ENCODE measurements at regions not wholly inside any gene's neighbourhood (a gene's known extent, or its start where the extent isn't known, plus 50 kb on each side); places are given as distances from the start of the nearest gene placed in this dataset.
A peak's percentile ranks its signal among the peaks of the same experiment; 100 is the strongest.
"Not testable (repeated sequence)": the region's sequence is repeated elsewhere in the genome, so short reads cannot be mapped to it uniquely, and the experiment has no call there.

- Mint-ChIP-seq H3K36me3 (no peaks in the 10 kb centered on the region), H3K4me3 (no peak overlapping the region), H3K4me1 (no peaks in the 10 kb centered on the region), H3K27me3 (peaks cover 0 to 3% (median 2%) of the 10 kb centered on the region in 5 donors), H3K27ac (no peak overlapping the region), H3K9me3 (peaks cover 0 to 1% (median 0%) of the 10 kb centered on the region in 9 donors)
- ATAC-seq (no peak), DNase-seq (no peak)
- POLR2A ChIA-PET = no interaction called here
Observed at GRCh38 chr13:31605076-31605860, 134.1 kb upstream of the RXFP2 start.

- H3K4me1 Mint-ChIP-seq, H3K9me3 Mint-ChIP-seq, DNase-seq, H3K27ac Mint-ChIP-seq, ATAC-seq, H3K36me3 Mint-ChIP-seq, H3K4me3 Mint-ChIP-seq, POLR2A ChIA-PET, H3K27me3 Mint-ChIP-seq: not testable (repeated sequence)
Observed at GRCh38 chr13:31607531-31607930, 131.8 kb upstream of the RXFP2 start.

- H3K9me3 Mint-ChIP-seq, H3K4me1 Mint-ChIP-seq, POLR2A ChIA-PET, H3K27me3 Mint-ChIP-seq, DNase-seq, ATAC-seq, H3K27ac Mint-ChIP-seq, H3K4me3 Mint-ChIP-seq, H3K36me3 Mint-ChIP-seq: not testable (repeated sequence)
Observed at GRCh38 chr13:31608780-31609179, 130.5 kb upstream of the RXFP2 start.

- Mint-ChIP-seq H3K27me3 (no peaks in the 10 kb centered on the region), H3K36me3 (no peaks in the 10 kb centered on the region), H3K4me1 (peaks cover 0 to 2% (median 0%) of the 10 kb centered on the region in 4 donors), H3K4me3 (no peak overlapping the region), H3K27ac (no peak overlapping the region), H3K9me3 (peaks cover 0 to 14% (median 3%) of the 10 kb centered on the region in 9 donors)
- ATAC-seq = no peak
- POLR2A ChIA-PET = no interaction called here
- no peak for DNase-seq
Observed at GRCh38 chr13:31610270-31610998, 128.9 kb upstream of the RXFP2 start.

GRCh38 chr13:31611214-31611613, 128.1 kb upstream of the RXFP2 start:
- no peaks in the 10 kb centered on the region for H3K36me3 Mint-ChIP-seq
- ATAC-seq (no peak), DNase-seq (no peak)
- peaks cover 0 to 14% (median 3%) of the 10 kb centered on the region in 9 donors for H3K9me3 Mint-ChIP-seq
- H3K27ac Mint-ChIP-seq = no peak overlapping the region
- no peak overlapping the region for H3K4me3 Mint-ChIP-seq
- H3K27me3 Mint-ChIP-seq = no peaks in the 10 kb centered on the region
- POLR2A ChIA-PET = no interaction called here
- H3K4me1 Mint-ChIP-seq = peaks cover 0 to 2% (median 0%) of the 10 kb centered on the region in 4 donors

- DNase-seq (no peak), ATAC-seq (no peak)
- Mint-ChIP-seq H3K27ac (peak overlapping the region in 1 of 10 donors; percentile 14), H3K27me3 (no peaks in the 10 kb centered on the region), H3K9me3 (peaks cover 0 to 14% (median 3%) of the 10 kb centered on the region in 9 donors), H3K4me3 (no peak overlapping the region), H3K4me1 (peaks cover 0 to 2% (median 0%) of the 10 kb centered on the region in 4 donors), H3K36me3 (no peaks in the 10 kb centered on the region)
- POLR2A ChIA-PET = no interaction called here
Observed at GRCh38 chr13:31614073-31614472, 125.3 kb upstream of the RXFP2 start.

GRCh38 chr13:31614704-31615103, 124.6 kb upstream of the RXFP2 start:
- Mint-ChIP-seq H3K4me1 (peaks cover 0 to 2% (median 0%) of the 10 kb centered on the region in 4 donors), H3K27me3 (no peaks in the 10 kb centered on the region), H3K4me3 (no peak overlapping the region), H3K9me3 (peaks cover 0 to 14% (median 3%) of the 10 kb centered on the region in 9 donors), H3K27ac (no peak overlapping the region), H3K36me3 (no peaks in the 10 kb centered on the region)
- ATAC-seq (no peak), DNase-seq (no peak)
- POLR2A ChIA-PET = no interaction called here

GRCh38 chr13:31625115-31625514, 114.2 kb upstream of the RXFP2 start:
- peaks cover 0 to 14% (median 1%) of the 10 kb centered on the region in 9 donors for H3K9me3 Mint-ChIP-seq
- DNase-seq = no peak
- H3K4me3 Mint-ChIP-seq = no peak overlapping the region
- H3K4me1 Mint-ChIP-seq = no peaks in the 10 kb centered on the region
- peaks cover 7 to 14% (median 10%) of the 10 kb centered on the region in 5 donors for H3K27me3 Mint-ChIP-seq
- ATAC-seq = no peak
- POLR2A ChIA-PET = no interaction called here
- no peak overlapping the region for H3K27ac Mint-ChIP-seq
- peaks cover 0 to 6% (median 0%) of the 10 kb centered on the region in 3 donors for H3K36me3 Mint-ChIP-seq

GRCh38 chr13:31627097-31627845, 112.1 kb upstream of the RXFP2 start:
- no peak for DNase-seq
- H3K36me3 Mint-ChIP-seq = peaks cover 0 to 10% (median 0%) of the 10 kb centered on the region in 3 donors
- POLR2A ChIA-PET = no interaction called here
- peaks cover 2 to 24% (median 4%) of the 10 kb centered on the region in 9 donors for H3K9me3 Mint-ChIP-seq
- no peak overlapping the region for H3K4me3 Mint-ChIP-seq
- peaks cover 7 to 14% (median 10%) of the 10 kb centered on the region in 5 donors for H3K27me3 Mint-ChIP-seq
- no peak overlapping the region for H3K27ac Mint-ChIP-seq
- H3K4me1 Mint-ChIP-seq = no peaks in the 10 kb centered on the region
- no peak for ATAC-seq

GRCh38 chr13:31629085-31629780, 110.1 kb upstream of the RXFP2 start:
- ATAC-seq (no peak), DNase-seq (no peak)
- no peak overlapping the region for H3K27ac Mint-ChIP-seq
- peaks cover under 1 to 8% (median 6%) of the 10 kb centered on the region in 5 donors for H3K27me3 Mint-ChIP-seq
- H3K4me1 Mint-ChIP-seq = no peaks in the 10 kb centered on the region
- peaks cover 0 to 3% (median 0%) of the 10 kb centered on the region in 3 donors for H3K36me3 Mint-ChIP-seq
- peaks cover 4 to 24% (median 14%) of the 10 kb centered on the region in 9 donors for H3K9me3 Mint-ChIP-seq
- POLR2A ChIA-PET = no interaction called here
- no peak overlapping the region for H3K4me3 Mint-ChIP-seq

GRCh38 chr13:31631071-31631470, 108.3 kb upstream of the RXFP2 start:
- Mint-ChIP-seq H3K27me3 (peaks cover 0 to 8% (median 3%) of the 10 kb centered on the region in 5 donors), H3K4me3 (no peak overlapping the region), H3K4me1 (no peaks in the 10 kb centered on the region), H3K36me3 (peaks cover 0 to 3% (median 0%) of the 10 kb centered on the region in 3 donors), H3K27ac (no peak overlapping the region), H3K9me3 (peaks cover 6 to 37% (median 21%) of the 10 kb centered on the region in 9 donors)
- DNase-seq (no peak), ATAC-seq (no peak)
- POLR2A ChIA-PET = no interaction called here

- POLR2A ChIA-PET = no interaction called here
- no peaks in the 10 kb centered on the region for H3K4me1 Mint-ChIP-seq
- peaks cover 0 to 6% (median 3%) of the 10 kb centered on the region in 5 donors for H3K27me3 Mint-ChIP-seq
- no peak for ATAC-seq
- peaks cover 0 to 5% (median 0%) of the 10 kb centered on the region in 3 donors for H3K36me3 Mint-ChIP-seq
- peaks cover 6 to 44% (median 20%) of the 10 kb centered on the region in 9 donors for H3K9me3 Mint-ChIP-seq
- no peak overlapping the region for H3K4me3 Mint-ChIP-seq
- no peak for DNase-seq
- no peak overlapping the region for H3K27ac Mint-ChIP-seq
Observed at GRCh38 chr13:31631746-31632145, 107.6 kb upstream of the RXFP2 start.

All from naive thymus-derived CD8-positive, alpha-beta T cell (primary cell).